Testis (tissue), 2 donors: ENCODE measurements at regions not wholly inside any gene's neighbourhood (a gene's known extent, or its start where the extent isn't known, plus 50 kb on each side); places are given as distances from the start of the nearest gene placed in this dataset.

Experiments used
- DNase-seq: peaks from one replicate; pipeline ENCODE4 v3.0.0-alpha.2; 2019
- H3K27ac ChIP-seq, 2 donors: fragments of 200-600 bp; sonication (generic); one replicate each; pipeline ENCODE4 v1.5.1; 2019
- H3K27me3 ChIP-seq: fragments of 200-600 bp; sonication (generic); one replicate; pipeline ENCODE4 v1.5.1; 2019
- H3K36me3 ChIP-seq: fragments of 200-600 bp; sonication (generic); one replicate; pipeline ENCODE4 v1.5.1; 2017; ENCODE audit warnings: low read depth; ENCODE audit errors: missing control alignments
- H3K4me1 ChIP-seq: fragments of 200-600 bp; sonication (generic); one replicate; pipeline ENCODE4 v1.5.1; 2019
- H3K4me3 ChIP-seq, 2 donors: fragments of 200-600 bp; sonication (generic); one replicate each; pipeline ENCODE4 v1.5.1; 2017 to 2019
- H3K9me3 ChIP-seq: fragments of 200-600 bp; sonication (generic); one replicate; pipeline ENCODE4 v1.5.1; 2017
- POLR2A ChIP-seq: fragments of 450-650 bp; IDR thresholded peaks from one replicate; pipeline ENCODE4 v1.6.1; 2017; ENCODE audit warnings: antibody characterized with exemption, mild to moderate bottlenecking, moderate library complexity
- WGBS, 2 donors: methylation state at CpG; one replicate each; pipeline ENCODE4 v1.1.5; 2018; 5-methylcytosine and 5-hydroxymethylcytosine counted together
- intact Hi-C: fragments of 100-400 bp; cut with DNase I; formaldehyde crosslinking; loops from one replicate; pipeline ENCODE4 v1.15.1; 2023; ENCODE audit warnings: low total_unique reads
- TF ChIP-seq, protein P1 (sequence below), 3 experiments: fragments of 450-650 bp in 2 of 3; fragments of 200-600 bp in 1 of 3; sonication (generic) in 1 of 3; IDR thresholded peaks; one replicate each; pipeline ENCODE4 v1.5.1; 2016 to 2019; ENCODE audit warnings: antibody characterized with exemption in 3 of 3, mild to moderate bottlenecking in 2 of 3, moderate library complexity in 1 of 3

DNA sequence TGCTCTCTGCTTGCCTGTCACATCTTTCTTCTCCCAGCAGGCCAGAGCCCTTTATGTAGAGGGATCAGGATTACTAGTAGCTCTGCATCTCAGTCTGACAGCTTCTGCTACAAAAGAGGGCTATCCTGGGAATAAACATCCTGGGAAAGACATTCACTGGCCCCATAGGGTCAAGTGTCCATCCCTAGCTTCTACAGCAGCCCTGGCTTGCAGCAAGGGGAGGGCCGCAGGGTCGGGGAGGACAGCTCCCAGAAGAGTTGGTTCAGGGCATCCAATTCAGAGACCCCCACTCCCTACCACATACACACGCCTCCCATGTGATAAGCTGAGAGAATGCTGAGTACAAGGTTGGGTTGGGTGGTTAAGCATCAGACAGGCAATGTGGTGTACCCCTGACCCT lies 154.1 kb upstream of the PDE10A start:
- Histone ChIP-seq H3K27me3 (no peaks in the 10 kb centered on the region), H3K4me3 (no peak overlapping the region), H3K9me3 (no peaks in the 10 kb centered on the region), H3K4me1 (no peaks in the 10 kb centered on the region), H3K36me3 (no peaks in the 10 kb centered on the region), H3K27ac (no peak overlapping the region)
- intact Hi-C loops, result no loop called here
- TF ChIP-seq POLR2A, result no peak
- TF ChIP-seq, protein P1, sequence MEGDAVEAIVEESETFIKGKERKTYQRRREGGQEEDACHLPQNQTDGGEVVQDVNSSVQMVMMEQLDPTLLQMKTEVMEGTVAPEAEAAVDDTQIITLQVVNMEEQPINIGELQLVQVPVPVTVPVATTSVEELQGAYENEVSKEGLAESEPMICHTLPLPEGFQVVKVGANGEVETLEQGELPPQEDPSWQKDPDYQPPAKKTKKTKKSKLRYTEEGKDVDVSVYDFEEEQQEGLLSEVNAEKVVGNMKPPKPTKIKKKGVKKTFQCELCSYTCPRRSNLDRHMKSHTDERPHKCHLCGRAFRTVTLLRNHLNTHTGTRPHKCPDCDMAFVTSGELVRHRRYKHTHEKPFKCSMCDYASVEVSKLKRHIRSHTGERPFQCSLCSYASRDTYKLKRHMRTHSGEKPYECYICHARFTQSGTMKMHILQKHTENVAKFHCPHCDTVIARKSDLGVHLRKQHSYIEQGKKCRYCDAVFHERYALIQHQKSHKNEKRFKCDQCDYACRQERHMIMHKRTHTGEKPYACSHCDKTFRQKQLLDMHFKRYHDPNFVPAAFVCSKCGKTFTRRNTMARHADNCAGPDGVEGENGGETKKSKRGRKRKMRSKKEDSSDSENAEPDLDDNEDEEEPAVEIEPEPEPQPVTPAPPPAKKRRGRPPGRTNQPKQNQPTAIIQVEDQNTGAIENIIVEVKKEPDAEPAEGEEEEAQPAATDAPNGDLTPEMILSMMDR (IDR thresholded peaks at IDR 0.05), result no peak
- no peak for DNase-seq
- WGBS, 2 donors, result 70 to 81% methylated on average over 3 of the region's 3 CpGs

DNA sequence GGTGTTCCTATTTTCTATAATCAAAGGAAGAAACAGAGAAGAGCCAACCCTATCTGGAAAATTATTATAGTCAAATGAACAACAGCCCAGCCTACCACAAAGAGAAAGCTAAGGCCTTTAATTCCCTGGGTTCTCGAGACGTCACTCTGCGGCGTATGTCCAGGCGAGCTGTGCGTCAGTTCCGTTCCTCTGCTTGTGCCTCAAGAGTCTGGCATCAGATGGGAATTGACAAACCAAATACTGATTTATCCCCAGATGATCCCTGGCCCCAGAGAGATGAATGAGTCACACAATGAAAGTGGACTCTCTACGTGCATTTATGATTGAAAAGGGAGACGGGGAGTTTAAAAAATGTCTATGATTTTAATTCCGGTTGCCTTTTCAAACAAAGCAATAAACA lies 151.6 kb upstream of the PDE10A start:
- no peaks in the 10 kb centered on the region for H3K36me3 ChIP-seq
- TF ChIP-seq, protein P1 (IDR thresholded peaks at IDR 0.05), result no peak
- no peak for TF ChIP-seq POLR2A
- WGBS, 2 donors, result 96 to 97% methylated on average over 10 of the region's 10 CpGs
- H3K9me3 ChIP-seq, result no peaks in the 10 kb centered on the region
- H3K4me1 ChIP-seq, result no peaks in the 10 kb centered on the region
- intact Hi-C loops, result no loop called here
- no peak overlapping the region for H3K27ac ChIP-seq
- no peak for DNase-seq
- H3K4me3 ChIP-seq, result no peak overlapping the region
- H3K27me3 ChIP-seq, result no peaks in the 10 kb centered on the region

DNA sequence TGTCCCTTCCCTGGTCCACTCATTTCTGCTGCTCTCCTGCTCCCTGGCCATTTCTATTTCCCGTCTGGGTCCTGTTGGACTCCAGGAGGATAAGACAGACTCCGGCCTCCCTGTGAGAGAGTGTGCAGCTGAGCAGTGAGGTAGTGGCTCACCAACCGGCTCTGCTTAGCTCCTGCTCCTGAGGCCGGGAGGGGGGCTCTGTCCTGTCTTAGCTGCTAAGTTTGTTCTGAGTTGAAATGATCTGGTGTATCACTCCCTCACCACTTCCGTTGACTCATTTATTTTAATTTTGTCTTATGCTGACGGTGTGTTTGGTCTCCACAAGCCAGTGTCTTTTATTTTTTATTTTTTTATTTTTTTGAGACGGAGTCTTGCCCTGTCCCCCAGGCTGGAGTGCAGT lies 148.5 kb upstream of the PDE10A start:
- no peaks in the 10 kb centered on the region for H3K36me3 ChIP-seq
- peaks cover 8% of the 10 kb centered on the region for H3K4me1 ChIP-seq
- H3K27ac ChIP-seq, result no peak overlapping the region
- H3K4me3 ChIP-seq, result no peak overlapping the region
- intact Hi-C loops, result no loop called here
- no peaks in the 10 kb centered on the region for H3K27me3 ChIP-seq
- 88 to 94% methylated on average over 7 of the region's 7 CpGs for WGBS, 2 donors
- DNase-seq, result no peak
- TF ChIP-seq POLR2A, result no peak
- TF ChIP-seq, protein P1 (IDR thresholded peaks at IDR 0.05), result no peak
- H3K9me3 ChIP-seq, result no peaks in the 10 kb centered on the region

DNA sequence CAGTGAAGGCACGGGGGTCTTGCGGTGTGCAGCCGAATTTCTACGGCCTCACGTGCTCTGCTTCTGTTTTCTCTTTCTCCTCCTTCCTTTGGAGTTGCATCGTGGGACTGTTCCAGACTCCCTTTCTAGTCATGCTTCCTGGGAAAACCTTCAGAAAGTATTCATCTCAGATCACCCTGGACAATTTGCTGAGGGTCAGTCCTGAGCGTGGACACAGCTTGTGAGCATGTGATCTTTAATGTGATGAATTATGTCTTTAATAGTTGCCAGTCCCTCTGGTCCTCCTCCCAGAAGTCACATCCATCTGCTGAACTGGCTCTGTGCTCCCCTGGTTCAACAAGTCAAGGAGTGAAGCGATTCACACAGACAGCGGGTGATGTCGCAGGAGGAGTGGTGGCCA lies 145.0 kb upstream of the PDE10A start:
- 88% methylated on average over 10 of the region's 10 CpGs for WGBS, 2 donors
- Histone ChIP-seq H3K36me3 (no peaks in the 10 kb centered on the region), H3K27me3 (no peaks in the 10 kb centered on the region), H3K9me3 (no peaks in the 10 kb centered on the region), H3K4me3 (no peak overlapping the region), H3K4me1 (peaks cover 15% of the 10 kb centered on the region), H3K27ac (no peak overlapping the region)
- no peak for TF ChIP-seq POLR2A
- TF ChIP-seq, protein P1 (IDR thresholded peaks at IDR 0.05), result no peak
- no peak for DNase-seq
- intact Hi-C loops, result no loop called here

DNA sequence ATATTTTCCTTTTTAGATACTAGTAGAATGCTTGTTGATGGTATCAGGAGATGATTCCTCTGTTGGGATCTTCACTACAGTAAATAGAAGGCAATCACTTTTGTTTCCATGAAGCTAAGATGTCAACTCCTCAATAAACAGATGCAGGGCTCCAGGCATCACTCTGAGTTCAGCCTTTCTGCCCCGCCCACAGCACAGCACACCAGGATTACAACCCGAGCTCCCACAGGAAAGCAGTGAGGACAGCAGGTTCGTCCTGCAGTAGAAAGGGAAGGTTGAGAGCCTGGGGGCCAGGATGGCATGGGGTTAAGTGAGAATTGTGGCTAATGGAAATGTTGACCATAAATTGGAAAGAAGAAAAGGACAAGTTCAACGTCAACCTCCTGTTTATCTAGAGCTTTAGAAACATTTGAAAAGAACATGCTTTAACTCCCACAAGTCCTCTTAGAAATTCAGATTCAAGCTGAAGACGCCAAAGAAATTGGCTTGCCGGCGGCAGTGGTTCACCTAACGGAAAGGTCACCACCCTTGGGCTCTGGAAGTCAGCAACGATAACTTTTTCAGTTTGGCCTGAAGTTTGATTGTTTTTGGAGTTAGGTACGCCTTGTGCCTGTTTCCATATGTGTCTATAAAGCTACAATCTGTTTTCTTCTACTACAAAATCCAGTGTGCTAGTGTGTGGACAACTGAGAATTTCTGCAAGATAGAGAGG lies 144.4 kb upstream of the PDE10A start:
- DNase-seq, result no peak
- Histone ChIP-seq H3K27me3 (no peaks in the 10 kb centered on the region), H3K4me1 (peaks cover 15% of the 10 kb centered on the region), H3K9me3 (no peaks in the 10 kb centered on the region), H3K36me3 (no peaks in the 10 kb centered on the region), H3K4me3 (no peak overlapping the region), H3K27ac (no peak overlapping the region)
- intact Hi-C loops, result no loop called here
- WGBS, 2 donors, result 45 to 62% methylated on average over 10 of the region's 10 CpGs
- no peak for TF ChIP-seq POLR2A
- TF ChIP-seq, protein P1 (IDR thresholded peaks at IDR 0.05), result no peak
